NB4 (cell line): ENCODE measurements at regions not wholly inside any gene's neighbourhood (a gene's known extent, or its start where the extent isn't known, plus 50 kb on each side); places are given as distances from the start of the nearest gene placed in this dataset.

Experiments
- POLR2A ChIP-seq: IDR thresholded peaks from 2 replicates; pipeline ENCODE4 v1.6.1; 2011; ENCODE audit warnings: mild to moderate bottlenecking; ENCODE audit not compliant: insufficient read length; ENCODE audit errors: extremely low read depth
- TF ChIP-seq, protein P1 (sequence below): IDR thresholded peaks from one replicate; pipeline ENCODE4 v1.5.1; 2012; ENCODE audit warnings: low read depth, low read length

DNA sequence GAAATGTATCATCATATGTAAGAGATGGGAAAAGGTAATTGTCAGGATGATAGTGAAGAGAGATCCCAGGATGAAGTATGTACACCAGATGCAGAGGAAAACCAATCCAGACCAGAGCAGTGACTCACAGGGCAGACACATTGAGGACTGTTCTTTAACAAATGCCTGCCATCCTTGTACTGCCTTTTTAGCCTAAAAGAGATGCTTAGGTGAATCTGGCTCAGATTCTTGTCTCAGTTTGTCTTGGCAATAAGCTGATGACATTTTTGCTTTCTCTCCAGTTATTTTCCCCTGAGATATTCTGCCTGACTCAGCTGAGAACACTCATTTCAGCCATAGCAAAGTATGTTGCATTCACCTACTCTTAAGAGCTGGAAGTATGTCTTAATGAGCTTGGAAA is 405.3 kb upstream of the USP15 start:
- TF ChIP-seq, protein P1, sequence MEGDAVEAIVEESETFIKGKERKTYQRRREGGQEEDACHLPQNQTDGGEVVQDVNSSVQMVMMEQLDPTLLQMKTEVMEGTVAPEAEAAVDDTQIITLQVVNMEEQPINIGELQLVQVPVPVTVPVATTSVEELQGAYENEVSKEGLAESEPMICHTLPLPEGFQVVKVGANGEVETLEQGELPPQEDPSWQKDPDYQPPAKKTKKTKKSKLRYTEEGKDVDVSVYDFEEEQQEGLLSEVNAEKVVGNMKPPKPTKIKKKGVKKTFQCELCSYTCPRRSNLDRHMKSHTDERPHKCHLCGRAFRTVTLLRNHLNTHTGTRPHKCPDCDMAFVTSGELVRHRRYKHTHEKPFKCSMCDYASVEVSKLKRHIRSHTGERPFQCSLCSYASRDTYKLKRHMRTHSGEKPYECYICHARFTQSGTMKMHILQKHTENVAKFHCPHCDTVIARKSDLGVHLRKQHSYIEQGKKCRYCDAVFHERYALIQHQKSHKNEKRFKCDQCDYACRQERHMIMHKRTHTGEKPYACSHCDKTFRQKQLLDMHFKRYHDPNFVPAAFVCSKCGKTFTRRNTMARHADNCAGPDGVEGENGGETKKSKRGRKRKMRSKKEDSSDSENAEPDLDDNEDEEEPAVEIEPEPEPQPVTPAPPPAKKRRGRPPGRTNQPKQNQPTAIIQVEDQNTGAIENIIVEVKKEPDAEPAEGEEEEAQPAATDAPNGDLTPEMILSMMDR = no peak
- TF ChIP-seq POLR2A = no peak
